ENCODE measurements at regions not wholly inside any gene's neighbourhood (a gene's known extent, or its start where the extent isn't known, plus 50 kb on each side); places are given as distances from the start of the nearest gene placed in this dataset.
A peak's percentile ranks its signal among the peaks of the same experiment; 100 is the strongest.

- TF ChIP-seq SKIL (IDR thresholded peaks at IDR 0.05; ENCODE audit: low read depth, poor library complexity, severe bottlenecking) (no peak), EZH2 (IDR thresholded peaks at IDR 0.05; ENCODE audit: borderline replicate concordance, control insufficient read depth, low read depth, low read length) (no peak), TARDBP (IDR thresholded peaks at IDR 0.05; ENCODE audit: borderline replicate concordance) (no peak), PAX8 (IDR thresholded peaks at IDR 0.05) (no peak), RELB (IDR thresholded peaks at IDR 0.05; ENCODE audit: low read depth) (no peak), SMARCA5 (IDR thresholded peaks at IDR 0.05) (no peak), JUND (IDR thresholded peaks at IDR 0.05; ENCODE audit: low read depth, low read length) (no peak), MAX (IDR thresholded peaks at IDR 0.05; ENCODE audit: low read depth, low read length) (0 out of 2 replicates have a peak, but pooled peaks have one; percentile 18), BACH1 (IDR thresholded peaks at IDR 0.05; ENCODE audit: borderline replicate concordance) (no peak), ZNF207 (IDR thresholded peaks at IDR 0.05; ENCODE audit: borderline replicate concordance) (no peak), SMC3 (IDR thresholded peaks at IDR 0.05; ENCODE audit: borderline replicate concordance, low read length) (0 out of 2 replicates have a peak, but pooled peaks have one; percentile 5), SPI1 (IDR thresholded peaks at IDR 0.05; ENCODE audit: borderline replicate concordance, insufficient read depth, low read depth, low read length) (no peak), CREM (IDR thresholded peaks at IDR 0.05; ENCODE audit: low read depth) (no peak), CHD2 (IDR thresholded peaks at IDR 0.05; ENCODE audit: borderline replicate concordance, low read depth, low read length) (no peak), NBN (IDR thresholded peaks at IDR 0.05) (no peak), NFIC (IDR thresholded peaks at IDR 0.05; ENCODE audit: low read depth, low read length) (no peak; the same call in 1 of the 2 replicates), BMI1 (IDR thresholded peaks at IDR 0.05; ENCODE audit: borderline replicate concordance) (no peak), ZNF622 (IDR thresholded peaks at IDR 0.05) (no peak), IKZF1 (conservative IDR thresholded peaks at IDR 0.05) (no peak), BCLAF1 (IDR thresholded peaks at IDR 0.05) (no peak), MTA3 (IDR thresholded peaks at IDR 0.05; ENCODE audit: borderline replicate concordance, low read length) (no peak; the same call in 1 of the 2 replicates), ATF2 (IDR thresholded peaks at IDR 0.05; ENCODE audit: low read length) (peak; percentile 49; the same call in 1 of the 2 replicates), NFYB (IDR thresholded peaks at IDR 0.05; ENCODE audit: insufficient read depth, low read depth, low read length) (no peak)
Observed at GRCh38 chrX:40174001-40174853, 76.5 kb upstream of the BCOR start (continued).
